ENCODE measurements at regions not wholly inside any gene's neighbourhood (a gene's known extent, or its start where the extent isn't known, plus 50 kb on each side); places are given as distances from the start of the nearest gene placed in this dataset.
"Not testable (repeated sequence)": the region's sequence is repeated elsewhere in the genome, so short reads cannot be mapped to it uniquely, and the experiment has no call there.

DNA sequence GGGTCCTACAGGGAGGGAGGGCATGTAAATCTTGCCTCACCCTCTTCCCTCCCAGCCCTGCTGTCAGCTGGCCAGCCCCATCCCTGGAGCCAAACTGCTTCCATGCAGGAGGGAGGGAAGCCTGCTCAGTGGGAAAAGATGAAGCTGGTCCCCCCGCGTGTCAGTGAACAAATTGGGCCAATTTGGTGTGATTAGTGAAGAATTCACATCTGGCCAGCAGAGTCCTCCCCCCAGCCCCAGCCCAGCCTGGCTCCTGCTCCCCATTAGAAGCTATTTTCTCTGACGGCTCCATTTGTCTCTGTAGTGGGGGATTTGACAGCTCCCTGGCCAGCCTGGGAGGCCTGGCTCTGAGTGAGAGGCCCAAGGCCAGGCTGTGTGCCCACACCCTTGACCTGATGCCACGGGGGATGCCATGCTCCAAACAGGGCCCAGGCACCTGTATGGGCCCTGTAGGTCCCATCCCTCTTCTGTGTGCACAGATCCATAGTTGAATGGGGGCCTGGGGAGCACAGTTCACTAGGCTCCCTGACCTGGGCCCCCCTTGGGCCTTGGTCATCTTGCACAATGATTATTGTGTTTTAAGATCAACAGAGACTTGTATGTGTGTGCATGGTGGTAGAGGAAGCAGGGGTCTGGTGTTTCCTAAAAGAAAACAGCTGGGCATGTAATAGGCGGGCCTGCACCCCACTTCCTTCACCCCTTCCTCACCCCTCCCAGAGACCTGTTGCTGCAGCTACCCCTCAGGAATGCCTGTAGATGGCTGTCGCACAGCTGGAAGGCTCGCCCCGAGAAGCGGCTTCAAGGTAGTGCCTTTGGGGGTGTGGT is 50.7 kb upstream of the TAC4 start:
- no peak for DNase-seq

DNA sequence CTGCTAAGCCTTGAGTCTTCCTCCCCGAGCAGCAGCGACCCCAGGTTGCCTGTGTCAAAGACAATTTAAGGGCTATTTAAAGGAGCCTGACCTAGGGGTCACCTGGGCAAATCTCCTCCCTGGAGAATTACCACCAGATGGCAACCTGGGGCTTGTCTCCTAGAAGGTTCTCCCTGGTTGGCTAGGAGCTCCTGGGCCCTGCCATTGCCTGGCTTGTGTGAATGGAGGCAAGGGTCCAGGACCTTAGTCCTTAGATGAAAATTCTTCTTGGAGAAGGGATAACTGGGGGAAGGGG is 51.3 kb upstream of the TAC4 start:
- DNase-seq = no peak

DNA sequence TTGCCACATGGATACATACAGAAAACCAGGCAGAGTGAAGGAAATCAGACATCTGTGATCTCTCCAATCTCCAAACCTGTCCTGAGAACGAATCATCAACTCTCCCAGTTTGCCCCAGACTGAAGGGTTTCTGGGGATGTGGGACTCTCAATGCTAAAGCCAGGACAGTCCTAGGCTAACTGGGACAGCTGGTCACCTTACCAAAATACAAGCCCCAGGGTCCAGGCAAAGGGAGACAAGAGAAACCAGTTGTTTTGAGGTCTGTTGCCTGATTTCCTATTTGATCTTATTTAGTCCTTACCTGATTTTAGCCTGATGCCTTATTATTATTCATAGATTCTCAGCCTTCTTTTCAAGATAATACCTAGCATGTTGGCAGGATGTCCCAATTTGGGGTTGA is 51.7 kb upstream of the TAC4 start:
- no peak for DNase-seq

DNA sequence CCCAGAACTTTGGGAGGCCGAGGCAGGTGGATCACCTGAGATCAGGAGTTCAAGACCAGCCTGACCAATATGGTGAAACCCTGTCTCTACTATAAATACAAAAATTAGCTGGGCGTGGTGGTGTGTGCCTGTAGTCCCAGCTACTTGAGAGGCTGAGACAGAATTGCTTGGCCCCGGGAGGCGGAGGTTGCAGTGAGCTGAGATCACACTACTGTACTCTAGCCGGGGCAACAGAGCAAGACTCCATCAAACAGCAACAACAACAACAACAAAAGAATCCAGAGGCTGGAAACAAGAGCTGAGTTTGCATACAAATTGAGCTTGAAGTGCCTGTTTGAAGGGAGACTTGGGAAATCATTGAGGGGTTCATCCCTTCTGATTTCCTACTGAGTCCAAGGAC is 52.9 kb upstream of the TAC4 start:
- DNase-seq = not testable (repeated sequence)

DNA sequence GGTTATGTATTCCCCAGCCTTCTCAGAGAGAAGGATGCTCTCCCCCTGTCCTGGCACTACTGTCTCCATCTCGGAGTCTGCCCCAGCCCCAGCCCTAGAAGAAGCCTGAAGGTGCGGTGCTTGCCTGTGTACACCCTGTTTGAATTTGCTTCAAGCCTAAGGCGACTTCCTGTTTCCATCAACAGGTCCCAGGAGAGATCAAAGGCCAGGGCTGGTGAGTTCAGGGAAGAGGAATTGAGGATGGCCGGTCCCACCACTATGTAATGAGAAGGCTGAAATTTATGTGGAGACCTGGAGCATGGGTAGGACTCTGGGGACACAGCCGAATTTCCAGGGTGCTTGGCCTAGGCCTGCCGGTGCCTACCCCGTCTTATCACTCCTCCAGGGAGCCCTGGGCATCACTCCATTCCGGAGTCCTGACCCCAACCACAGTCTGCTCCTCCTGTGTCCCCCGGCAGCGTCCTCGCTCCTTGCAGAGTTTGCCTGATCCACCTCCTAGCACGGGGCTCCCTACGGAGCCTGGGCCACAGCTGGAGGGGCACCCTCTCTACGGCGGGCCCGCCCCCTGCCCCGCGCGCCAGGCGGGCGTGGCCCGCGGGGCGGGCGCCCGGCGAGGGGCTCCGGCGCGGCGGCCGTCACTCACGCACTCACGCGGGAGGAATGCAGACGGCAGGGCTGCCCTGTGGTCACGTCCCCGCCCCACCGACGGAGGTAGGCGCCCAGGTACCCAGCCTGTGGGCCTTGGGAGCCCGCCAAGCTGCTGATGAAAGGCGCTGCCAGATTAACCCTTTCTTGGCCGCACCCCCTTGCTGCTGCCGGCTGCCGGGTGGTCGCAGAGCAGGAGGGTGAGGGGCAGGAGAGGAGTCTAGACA is 53.8 kb upstream of the TAC4 start:
- DNase-seq = no peak

DNA sequence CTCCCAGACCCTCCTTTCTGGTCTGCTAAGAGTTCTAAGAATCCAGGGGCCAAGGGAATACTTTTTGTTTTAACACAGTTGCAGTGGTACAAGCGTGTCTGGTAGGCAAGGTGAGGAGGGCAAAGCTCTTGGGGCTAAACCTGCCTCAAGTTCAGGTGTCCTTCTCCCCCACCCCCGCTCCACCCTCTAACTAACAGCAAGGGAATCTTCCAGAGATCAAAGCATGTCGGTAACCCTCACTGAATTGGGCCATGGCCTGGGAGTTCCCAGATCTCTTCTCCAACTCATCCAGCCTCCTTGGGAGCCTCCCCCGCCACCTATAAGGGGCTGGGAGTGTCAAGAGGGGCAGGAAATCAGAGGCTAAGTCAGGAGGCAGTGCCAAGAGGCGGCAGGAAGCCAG is 55.7 kb upstream of the TAC4 start:
- no peak for DNase-seq

DNA sequence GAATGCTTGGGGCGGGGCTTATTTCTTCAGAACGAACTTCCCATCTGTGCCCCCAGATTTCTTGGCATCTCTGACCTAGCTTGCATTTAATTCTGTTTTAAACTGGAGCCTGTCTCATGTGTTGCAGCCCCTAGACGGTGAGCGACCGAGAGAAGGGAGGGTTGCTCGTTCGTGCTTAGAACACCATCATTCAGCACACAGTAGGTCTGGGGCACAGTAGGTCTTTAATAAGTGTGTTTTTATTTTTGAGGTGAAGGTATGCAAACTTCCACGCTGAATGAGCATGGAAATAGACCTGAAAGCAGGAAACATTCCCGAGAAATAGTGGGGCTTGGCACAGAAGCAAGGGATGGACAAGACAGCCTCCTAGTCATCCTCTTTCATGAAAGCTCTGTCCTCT is 57.0 kb upstream of the TAC4 start:
- DNase-seq = no peak

DNA sequence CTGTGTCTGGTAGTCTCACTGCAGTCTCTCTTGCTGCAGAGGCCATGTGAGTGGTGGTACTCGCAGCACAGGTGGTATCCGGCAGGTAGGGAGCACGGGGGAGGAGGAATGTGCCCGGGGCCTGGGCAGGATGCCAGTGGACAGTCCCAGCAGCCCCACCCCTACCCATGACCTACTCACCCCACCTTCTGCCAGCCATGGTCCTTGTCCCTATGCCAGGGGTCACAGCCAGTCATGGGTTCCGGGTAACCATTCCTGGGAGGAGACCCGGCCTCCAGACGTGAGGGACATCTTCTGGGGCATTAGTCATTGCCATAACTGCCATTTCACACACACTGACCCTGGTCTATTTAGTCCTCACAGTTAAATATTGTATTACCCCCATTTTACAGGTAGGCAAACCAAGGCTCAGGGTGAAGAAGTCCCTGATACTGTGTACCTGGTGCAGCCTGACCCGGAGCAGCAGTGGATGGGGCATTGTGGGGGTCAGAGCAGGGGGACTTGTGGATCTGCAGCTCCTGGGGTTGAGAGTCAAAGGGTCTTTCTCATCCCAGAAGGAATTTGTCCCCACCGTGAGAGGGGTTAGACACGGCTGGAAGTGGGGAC is 58.8 kb upstream of the TAC4 start:
- DNase-seq = no peak

DNA sequence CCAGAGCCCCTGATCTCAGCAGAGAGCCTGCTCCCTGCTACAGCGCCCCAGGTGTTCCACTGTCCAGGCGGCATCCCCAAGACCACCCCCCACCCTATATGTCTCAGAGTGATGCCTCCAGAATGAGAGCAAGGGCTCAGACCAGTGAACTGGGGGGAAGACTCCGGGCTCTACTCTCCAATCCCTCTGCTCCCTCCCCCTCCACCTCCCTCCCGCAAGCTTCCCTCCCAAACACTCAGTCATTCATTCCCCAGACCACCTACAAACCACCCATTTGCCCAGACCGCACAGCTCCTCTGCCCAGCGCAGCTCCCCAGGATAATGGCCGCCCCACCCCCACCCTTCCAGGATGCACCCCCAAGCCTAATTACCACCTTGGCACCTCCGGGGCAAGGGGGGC is 59.4 kb upstream of the TAC4 start:
- DNase-seq = no peak

DNA sequence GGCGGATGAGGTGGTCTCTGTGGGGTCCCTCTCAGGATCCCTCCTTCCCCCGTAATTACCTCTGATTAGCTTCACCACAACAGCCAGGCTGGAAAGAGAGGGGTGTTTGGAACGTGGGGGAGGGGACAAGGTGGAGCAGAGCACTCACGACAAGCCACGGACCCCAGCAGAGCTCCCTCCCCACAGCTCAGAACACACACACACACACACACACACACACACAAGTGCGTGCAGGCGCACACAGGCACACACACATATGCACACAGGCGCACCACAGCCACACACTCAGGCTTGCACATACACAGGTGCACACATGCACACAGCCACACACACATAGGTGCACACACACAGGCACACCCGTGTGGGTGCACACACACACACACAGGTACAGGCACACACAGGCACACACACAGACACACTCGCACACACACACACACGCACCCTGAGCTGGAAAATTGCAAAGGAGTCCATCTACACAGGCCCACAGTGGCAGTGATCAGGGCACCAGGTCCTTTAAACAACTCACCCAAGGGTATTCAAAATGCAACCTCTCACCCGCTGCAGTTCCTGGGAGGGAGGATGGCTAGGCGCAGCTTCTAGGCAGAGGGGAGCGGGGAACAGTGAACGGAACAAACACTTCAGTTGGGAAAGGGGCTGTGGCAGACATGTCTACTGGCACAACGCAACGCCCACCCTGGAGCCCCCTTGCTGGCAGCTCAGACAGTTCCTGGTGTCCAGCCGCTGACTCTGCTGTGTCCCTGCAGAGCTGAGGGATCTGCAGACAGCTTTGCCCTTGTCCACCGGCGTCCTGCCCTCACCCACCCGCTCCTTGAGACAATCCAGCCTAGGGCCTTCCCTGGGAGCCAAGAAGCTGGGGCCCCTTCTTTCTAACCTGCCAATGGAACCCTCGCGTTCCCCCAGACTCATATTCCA is 59.9 kb upstream of the DLX4 start:
- no peak for DNase-seq

DNA sequence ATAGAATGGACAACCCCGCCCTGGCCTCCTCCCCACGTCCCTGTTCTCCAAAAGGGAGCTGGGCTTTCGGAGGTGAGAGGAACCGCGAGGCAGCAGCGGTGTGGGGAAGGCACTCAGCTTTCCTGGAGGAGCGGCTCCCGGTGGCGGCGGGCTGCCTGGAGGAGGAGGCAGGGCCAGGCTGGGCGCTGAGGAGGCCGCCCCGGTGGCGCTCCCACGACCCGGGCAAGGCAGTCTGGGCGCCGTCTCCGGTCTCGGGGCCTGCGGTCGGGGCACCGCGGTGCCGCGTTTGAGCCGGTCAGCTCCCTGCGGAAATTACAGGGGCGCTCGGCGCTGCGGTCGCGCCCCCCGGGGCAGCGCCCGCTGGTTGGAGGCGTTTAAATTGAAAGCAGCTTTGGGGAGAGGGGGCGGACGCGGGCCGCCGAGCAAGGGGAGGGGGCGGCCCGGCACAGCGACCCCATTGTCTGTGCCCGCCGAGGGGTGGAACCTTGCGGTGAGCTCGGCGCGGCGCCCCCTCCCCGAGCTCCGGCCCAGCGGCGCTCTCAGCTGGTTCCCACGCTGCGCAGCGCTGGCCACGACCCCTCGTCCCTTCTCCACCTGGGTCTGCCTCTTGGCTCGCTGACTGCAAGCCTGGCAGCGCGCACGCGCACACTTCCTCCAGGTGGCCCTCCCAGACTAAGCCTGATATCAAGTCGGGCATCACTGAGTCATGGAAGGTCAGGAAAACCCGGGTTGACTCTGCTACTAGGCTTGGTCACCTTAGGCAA is 58.7 kb upstream of the DLX4 start:
- peak; percentile 5 to 13 for DNase-seq

DNA sequence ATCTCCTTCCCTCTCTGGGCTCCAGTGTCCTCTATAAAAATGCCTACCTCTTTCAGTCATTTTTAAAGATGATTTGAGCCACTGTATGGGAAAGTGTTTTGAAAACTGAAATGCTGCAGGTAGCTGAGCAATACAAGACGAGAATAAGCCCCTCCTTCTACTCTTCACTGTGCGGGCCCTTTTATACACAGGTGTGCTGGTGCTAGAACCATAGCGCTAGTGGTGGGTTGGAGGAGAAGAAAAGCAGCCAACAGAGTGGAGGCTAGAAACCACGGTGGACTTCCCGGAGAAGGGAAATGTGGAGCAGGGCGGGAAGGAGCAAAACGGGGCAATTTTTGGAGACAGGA is 58.2 kb upstream of the DLX4 start:
- DNase-seq = no peak

DNA sequence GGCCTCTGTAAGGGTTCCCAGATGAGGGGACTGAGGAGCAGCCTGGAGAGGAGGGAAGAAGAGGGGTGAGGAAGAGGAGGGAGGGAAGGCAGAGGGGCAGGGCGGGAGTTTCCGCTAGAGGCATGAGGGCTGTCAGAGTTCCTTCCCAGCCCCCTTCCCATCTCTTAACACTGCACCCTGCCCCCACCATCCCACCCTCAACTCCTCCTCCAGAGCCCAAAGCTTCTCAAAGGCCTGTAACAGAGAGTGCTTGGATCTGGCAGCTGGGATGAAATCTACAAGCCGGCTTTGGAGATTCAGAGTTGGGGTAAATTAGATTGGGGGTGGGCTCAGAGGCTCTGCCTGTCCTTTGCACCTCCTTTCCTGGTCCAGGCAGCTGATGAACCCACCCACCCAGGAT is 57.3 kb upstream of the DLX4 start:
- no peak for DNase-seq

DNA sequence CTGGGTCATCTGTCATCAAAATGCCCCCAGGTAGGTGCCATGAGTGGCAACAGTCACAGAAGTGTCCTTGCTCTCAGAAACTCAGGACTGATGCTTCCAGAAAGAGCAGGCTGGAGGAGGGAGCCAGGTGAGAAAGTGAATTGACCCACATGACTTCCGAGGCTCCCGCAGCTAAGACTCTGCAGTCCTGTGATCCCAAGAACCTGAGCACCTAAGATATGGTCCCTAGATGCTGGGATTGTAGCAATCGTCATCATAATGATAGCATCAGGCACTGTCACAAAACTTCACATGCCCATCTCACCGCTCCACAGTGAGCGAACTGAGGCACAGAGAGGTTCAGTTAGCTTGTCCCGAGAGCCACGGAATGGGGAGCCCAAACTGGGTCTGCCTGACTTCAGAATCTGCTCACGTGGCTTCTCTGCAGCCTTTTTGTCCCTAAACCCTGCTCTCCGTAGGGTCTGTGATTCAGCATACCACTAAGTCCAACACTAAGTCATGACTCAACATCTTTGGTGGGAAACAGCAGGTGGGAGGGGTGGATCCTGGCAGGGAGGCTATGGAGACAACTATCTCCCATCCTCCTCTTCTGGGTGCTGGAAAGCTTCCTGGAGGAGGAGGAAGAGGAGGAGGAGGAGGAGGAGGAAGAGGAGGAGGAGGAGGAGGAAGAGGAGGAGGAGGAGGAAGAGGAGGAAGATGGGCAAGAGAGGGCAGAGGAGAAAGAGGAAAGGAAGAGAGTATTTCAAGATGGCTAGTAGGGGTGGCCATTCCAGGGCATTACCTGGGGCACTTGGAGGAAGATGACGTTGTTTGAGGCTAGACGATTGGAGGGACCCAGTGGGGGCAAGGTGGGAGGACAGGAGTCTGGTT is 55.5 kb upstream of the DLX4 start:
- no peak for DNase-seq

DNA sequence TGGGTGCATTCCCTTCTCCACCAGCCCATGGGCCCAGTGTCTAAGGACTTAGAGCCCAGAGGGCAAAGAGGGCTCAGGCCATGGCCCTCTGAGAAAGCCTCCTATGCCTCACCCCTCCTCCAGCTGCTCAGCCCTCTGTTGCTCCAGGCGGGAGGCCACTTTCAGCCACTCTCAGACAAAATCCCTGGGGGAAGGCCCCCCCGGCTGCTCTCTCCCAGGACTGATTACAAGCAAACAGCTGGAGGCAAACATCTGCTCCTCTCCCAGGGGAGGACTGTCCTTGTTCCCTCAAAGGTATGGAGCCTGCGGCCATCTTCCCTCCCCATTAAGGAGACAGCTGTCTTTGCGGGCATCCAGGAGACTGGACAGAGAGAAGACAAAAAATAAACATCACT is 54.9 kb upstream of the DLX4 start:
- DNase-seq = no peak

DNA sequence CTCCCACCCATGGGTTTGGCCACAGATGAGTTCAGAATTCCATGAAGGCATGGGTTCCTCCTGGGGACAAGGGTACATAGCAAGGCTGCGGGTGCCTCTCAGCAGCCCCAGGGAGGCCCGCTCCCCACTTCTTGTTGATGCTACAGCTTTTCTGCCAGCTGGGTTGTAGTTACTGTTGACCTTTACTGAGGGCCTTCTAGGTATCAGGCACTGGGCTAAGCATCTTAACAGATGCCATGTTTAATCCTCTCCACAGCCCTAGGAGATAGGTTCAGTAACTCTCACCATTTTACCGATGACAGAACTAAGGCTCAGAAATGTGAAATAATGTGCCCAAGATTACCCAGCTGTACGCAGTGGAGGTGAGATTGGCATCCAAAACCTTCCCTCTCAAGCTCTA is 54.3 kb upstream of the DLX4 start:
- DNase-seq = no peak

DNA sequence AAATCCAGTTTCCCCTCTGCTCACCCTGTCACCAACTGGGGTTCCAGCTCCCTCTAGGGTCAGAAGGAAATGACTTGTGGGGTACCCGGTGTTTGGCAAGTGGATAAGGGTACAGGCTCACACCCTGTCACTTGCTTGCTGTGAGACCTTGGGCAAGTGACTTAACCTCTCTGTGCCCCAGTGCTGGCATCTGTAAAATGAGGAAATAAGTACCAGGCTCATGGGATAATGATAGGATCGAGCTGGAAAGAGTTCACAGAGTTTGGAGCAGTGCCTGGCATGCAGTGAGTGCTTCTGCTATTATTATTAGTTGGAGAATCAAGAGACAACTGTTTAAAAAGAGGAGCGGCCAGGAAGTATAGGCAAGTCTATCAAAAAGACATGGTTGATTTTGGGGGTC is 53.7 kb upstream of the DLX4 start:
- DNase-seq = no peak

DNA sequence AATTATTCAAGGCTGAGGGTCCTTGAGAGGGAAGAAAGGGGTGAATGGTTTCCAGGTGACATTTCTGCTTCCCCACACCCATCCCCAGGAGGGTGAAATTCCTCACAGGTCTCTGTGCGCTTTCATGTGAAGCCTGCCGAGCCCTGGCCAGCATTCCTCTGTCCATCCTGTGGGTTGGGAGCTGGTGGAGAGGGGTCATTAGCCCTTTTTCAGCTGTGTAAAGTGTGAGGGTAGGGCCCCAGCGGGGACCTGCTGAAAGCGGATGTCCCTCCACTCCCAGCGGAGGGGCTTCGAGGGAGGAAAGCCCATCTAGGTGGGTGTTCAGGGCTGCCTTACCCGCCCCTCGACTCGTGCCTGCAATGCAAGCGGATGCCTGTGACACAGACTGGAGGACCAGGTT is 53.3 kb upstream of the DLX4 start:
- DNase-seq = no peak

DNA sequence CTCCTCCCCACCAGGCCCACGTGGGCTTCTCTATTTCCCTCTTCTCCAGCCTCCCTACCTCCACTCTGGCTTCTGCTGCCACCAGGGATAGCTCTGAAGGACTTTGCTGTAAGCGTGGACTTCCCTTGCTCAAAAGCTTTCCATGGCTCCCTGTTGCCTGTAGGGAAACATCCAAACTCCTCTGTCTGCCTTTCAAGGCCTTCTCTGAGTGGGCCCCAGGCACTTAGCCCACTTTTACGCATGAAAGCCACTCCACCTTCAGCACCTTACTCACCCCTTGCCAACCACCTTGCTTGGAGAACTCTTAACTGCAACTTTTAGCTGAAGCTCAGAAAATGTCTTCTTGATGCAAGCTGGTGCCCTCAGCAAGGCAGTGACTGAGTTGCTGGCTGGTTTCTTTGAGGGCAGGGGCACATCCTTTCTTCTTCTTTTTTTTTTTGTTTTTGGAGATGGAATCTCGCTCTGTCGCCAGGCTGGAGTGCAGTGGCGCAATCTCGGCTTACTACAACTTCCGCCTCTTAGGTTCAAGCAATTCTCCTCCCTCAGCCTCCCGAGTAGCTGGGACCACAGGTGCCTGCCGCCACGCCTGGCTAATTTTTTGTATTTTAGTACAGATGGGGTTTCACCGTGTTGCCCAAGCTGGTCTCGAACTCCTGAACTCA is 52.0 kb upstream of the DLX4 start:
- no peak for DNase-seq

DNA sequence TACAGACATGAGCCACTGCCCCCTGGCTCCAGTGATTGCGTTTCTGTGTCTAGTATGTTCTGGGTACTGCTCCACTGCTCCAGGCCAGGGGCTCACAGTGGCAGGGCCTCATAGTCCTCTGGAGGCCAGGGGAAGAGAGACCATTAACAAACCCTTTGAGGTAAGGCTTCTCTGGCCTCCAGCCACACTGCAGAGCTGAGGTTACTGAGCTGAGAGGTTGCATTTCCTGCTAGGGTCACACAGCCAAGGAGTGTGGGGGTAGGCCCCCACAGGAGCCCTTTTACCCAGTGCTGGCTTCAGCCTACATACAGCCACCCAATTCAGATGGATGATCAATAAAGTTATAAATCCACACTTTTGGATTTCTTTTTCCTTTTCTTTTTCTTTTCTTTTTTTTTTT is 50.4 kb upstream of the DLX4 start:
- DNase-seq = no peak
